GM12872 (cell line): ENCODE measurements at regions not wholly inside any gene's neighbourhood (a gene's known extent, or its start where the extent isn't known, plus 50 kb on each side); places are given as distances from the start of the nearest gene placed in this dataset.

ENCODE experiments used
- CTCF ChIP-seq: IDR thresholded peaks from 3 replicates; pipeline ENCODE4 v1.5.1; 2011; ENCODE audit warnings: low read depth, mild to moderate bottlenecking, low read length, moderate library complexity; ENCODE audit not compliant: insufficient read depth

- no peak for TF ChIP-seq CTCF
Observed at GRCh38 chr1:31485166-31485565, 72.2 kb downstream of the SERINC2 start.

- no peak for TF ChIP-seq CTCF
Observed at GRCh38 chr1:31487143-31487542, 74.1 kb downstream of the SERINC2 start.

- TF ChIP-seq CTCF = no peak
Observed at GRCh38 chr1:31487721-31488293, 74.8 kb downstream of the SERINC2 start.

- no peak for TF ChIP-seq CTCF
Observed at GRCh38 chr1:31488528-31488927, 75.5 kb downstream of the SERINC2 start.

- no peak for TF ChIP-seq CTCF
Observed at GRCh38 chr1:31497601-31498000, 78.7 kb upstream of the TINAGL1 start.

- no peak for TF ChIP-seq CTCF
Observed at GRCh38 chr1:31498376-31499040, 77.8 kb upstream of the TINAGL1 start.

GRCh38 chr1:31501505-31501904 lies 74.8 kb upstream of the TINAGL1 start:
- TF ChIP-seq CTCF = peak; percentile 58; the same call in 2 of the 3 replicates
